22Rv1 (cell line): ENCODE measurements at regions not wholly inside any gene's neighbourhood (a gene's known extent, or its start where the extent isn't known, plus 50 kb on each side); places are given as distances from the start of the nearest gene placed in this dataset.

ENCODE experiments used
- H3K27ac ChIP-seq: fragments of 450-650 bp; 2 replicates; pipeline ENCODE4 v1.5.1; 2017
- CTCF ChIP-seq: fragments of 450-650 bp; IDR thresholded peaks from 2 replicates; pipeline ENCODE4 v1.5.1; 2017; ENCODE audit warnings: mild to moderate bottlenecking
- ZFX ChIP-seq: fragments of 450-650 bp; IDR thresholded peaks from 2 replicates; pipeline ENCODE4 v1.6.1; 2017; ENCODE audit warnings: antibody characterized with exemption, borderline replicate concordance

GRCh38 chr6:23282252-23283021 lies 713.1 kb downstream of the HDGFL1 start:
- H3K27ac ChIP-seq: no peak overlapping the region
- TF ChIP-seq ZFX (no peak), CTCF (no peak)

- TF ChIP-seq CTCF (no peak), ZFX (no peak)
- no peak overlapping the region for H3K27ac ChIP-seq
These were observed 724.3 kb downstream of the HDGFL1 start for GRCh38 chr6:23293653-23294052.

- no peak overlapping the region for H3K27ac ChIP-seq
- TF ChIP-seq CTCF (no peak), ZFX (no peak)
These were observed 732.2 kb downstream of the HDGFL1 start for GRCh38 chr6:23301556-23301955.

- no peak for TF ChIP-seq CTCF
- TF ChIP-seq ZFX: no peak
These were observed 733.1 kb downstream of the HDGFL1 start for GRCh38 chr6:23302514-23302913.

GRCh38 chr6:23305325-23305943 lies 736.1 kb downstream of the HDGFL1 start:
- TF ChIP-seq CTCF (no peak), ZFX (no peak)
- no peak overlapping the region for H3K27ac ChIP-seq

More at GRCh38 chr6:23302514-23302913, 733.1 kb downstream of the HDGFL1 start:
- no peak overlapping the region for H3K27ac ChIP-seq

GRCh38 chr6:23306251-23306950 lies 737.0 kb downstream of the HDGFL1 start:
- TF ChIP-seq CTCF: no peak
- no peak for TF ChIP-seq ZFX
- H3K27ac ChIP-seq: no peak overlapping the region

GRCh38 chr6:23307516-23307915 lies 738.1 kb downstream of the HDGFL1 start:
- H3K27ac ChIP-seq: no peak overlapping the region
- no peak for TF ChIP-seq ZFX
- TF ChIP-seq CTCF: no peak
